WERI-Rb-1 (cell line): ENCODE measurements at regions not wholly inside any gene's neighbourhood (a gene's known extent, or its start where the extent isn't known, plus 50 kb on each side); places are given as distances from the start of the nearest gene placed in this dataset.

Experiments
- DNase-seq: peaks from one replicate; pipeline ENCODE4 v3.0.0-alpha.2; 2020
- H3K27ac ChIP-seq: fragments of 250-450 bp; sonication (Bioruptor Pico); 2 replicates; pipeline ENCODE4 v1.5.1; 2020; ENCODE audit warnings: mild to moderate bottlenecking, moderate library complexity
- H3K27me3 ChIP-seq: fragments of 250-450 bp; sonication (Bioruptor Pico); 2 replicates; pipeline ENCODE4 v1.5.1; 2021; ENCODE audit warnings: mild to moderate bottlenecking, low read depth, moderate library complexity; ENCODE audit not compliant: insufficient read depth, severe bottlenecking
- H3K36me3 ChIP-seq: fragments of 250-450 bp; sonication (Bioruptor Pico); 2 replicates; pipeline ENCODE4 v1.5.1; 2020; ENCODE audit warnings: mild to moderate bottlenecking, moderate library complexity
- H3K4me3 ChIP-seq: 2 replicates; pipeline ENCODE4 v1.5.1; 2011; ENCODE audit warnings: low read depth, mild to moderate bottlenecking, control low read depth, low read length
- H3K9me3 ChIP-seq: fragments of 250-450 bp; sonication (Bioruptor Pico); 2 replicates; pipeline ENCODE4 v1.5.1; 2021; ENCODE audit warnings: mild to moderate bottlenecking, moderate library complexity; ENCODE audit not compliant: severe bottlenecking
- TF ChIP-seq, protein P1 (sequence below): IDR thresholded peaks from 2 replicates; pipeline ENCODE4 v1.5.1; 2011; ENCODE audit warnings: low read depth, mild to moderate bottlenecking, control low read depth, inconsistent platforms, low read length

DNA sequence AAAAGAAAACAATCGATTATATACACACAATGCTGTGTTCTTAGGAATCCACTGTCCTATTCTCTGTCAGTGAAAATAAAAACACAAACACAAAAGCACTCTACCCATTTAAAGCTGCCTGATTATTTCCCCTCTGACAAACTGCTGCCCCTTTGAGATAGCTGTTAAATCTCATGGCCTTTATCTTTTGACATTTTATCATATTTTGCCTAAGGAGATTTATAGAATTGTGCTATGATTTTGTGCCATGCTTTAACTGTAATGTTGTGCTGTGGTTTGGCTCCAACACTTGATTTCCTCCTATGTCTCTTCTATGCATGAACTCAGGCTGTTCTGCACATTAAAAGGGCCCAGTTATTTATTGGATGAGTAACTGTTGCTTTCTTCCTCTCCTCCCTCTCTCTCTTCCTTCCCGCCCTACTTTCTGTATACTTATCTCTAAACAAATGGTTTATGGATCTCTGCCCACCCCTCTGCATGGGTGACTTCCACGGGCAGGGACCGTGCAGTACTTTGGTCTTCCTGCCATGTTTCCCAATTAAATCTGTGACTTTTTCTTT, 1096.6 kb downstream of the TSN start:
- Histone ChIP-seq H3K4me3 (no peak overlapping the region), H3K9me3 (no peaks in the 10 kb centered on the region), H3K27ac (no peak overlapping the region), H3K36me3 (no peaks in the 10 kb centered on the region), H3K27me3 (no peaks in the 10 kb centered on the region)
- TF ChIP-seq, protein P1, sequence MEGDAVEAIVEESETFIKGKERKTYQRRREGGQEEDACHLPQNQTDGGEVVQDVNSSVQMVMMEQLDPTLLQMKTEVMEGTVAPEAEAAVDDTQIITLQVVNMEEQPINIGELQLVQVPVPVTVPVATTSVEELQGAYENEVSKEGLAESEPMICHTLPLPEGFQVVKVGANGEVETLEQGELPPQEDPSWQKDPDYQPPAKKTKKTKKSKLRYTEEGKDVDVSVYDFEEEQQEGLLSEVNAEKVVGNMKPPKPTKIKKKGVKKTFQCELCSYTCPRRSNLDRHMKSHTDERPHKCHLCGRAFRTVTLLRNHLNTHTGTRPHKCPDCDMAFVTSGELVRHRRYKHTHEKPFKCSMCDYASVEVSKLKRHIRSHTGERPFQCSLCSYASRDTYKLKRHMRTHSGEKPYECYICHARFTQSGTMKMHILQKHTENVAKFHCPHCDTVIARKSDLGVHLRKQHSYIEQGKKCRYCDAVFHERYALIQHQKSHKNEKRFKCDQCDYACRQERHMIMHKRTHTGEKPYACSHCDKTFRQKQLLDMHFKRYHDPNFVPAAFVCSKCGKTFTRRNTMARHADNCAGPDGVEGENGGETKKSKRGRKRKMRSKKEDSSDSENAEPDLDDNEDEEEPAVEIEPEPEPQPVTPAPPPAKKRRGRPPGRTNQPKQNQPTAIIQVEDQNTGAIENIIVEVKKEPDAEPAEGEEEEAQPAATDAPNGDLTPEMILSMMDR = no peak
- no peak for DNase-seq

DNA sequence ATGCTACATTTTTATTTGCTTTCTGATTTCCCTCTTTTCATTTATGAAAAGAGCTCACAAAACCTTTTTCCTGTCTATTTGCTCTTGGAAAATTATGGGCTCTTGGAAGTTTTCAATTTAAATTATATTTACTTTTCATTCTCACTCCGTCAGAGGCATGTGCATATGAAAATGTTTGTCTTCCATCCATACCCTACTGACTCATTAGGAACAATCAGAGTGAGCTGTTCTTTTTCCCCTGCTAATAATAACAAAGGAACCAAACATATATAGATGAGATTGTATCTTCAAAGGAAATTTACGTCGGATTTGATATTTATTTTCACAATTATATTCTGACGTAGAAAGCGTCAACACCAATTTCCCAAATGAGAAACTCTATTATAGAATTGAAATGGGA, 1101.2 kb downstream of the TSN start:
- TF ChIP-seq, protein P1 = no peak
- no peaks in the 10 kb centered on the region for H3K9me3 ChIP-seq
- DNase-seq = no peak
- H3K27me3 ChIP-seq = no peaks in the 10 kb centered on the region
- no peak overlapping the region for H3K4me3 ChIP-seq
- no peaks in the 10 kb centered on the region for H3K36me3 ChIP-seq
- H3K27ac ChIP-seq = no peak overlapping the region

DNA sequence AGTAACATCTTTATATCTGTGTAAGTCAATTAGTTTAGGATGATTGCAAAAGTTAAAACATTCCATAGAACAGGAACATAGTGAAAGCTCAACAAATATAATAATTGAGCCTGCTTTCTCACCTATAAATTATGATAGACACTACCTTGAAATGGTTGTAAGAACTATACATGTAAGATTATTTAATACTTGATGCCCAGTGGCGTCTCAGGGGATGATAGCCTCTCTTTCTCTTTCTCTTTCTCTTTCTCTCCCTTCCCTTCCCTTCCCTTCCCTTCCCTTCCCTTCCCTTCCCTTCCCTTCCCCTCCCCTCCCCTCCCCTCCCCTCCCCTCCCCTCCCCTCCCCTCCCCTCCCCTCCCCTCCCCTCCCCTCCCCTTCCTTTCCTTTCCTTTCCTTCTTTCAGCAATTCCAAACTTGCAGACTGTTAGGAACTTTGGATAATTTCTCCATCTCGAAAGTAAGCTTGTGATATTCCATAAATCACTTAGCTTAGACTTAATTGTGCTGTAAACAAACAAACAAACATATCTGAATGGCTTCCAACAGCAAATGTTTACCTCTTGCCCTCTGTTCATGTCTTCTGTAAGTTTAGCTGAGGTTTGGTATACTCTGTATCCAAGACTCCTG, 1102.7 kb downstream of the TSN start:
- Histone ChIP-seq H3K27ac (no peak overlapping the region), H3K36me3 (no peaks in the 10 kb centered on the region), H3K4me3 (no peak overlapping the region), H3K9me3 (no peaks in the 10 kb centered on the region), H3K27me3 (no peaks in the 10 kb centered on the region)
- no peak for DNase-seq
- TF ChIP-seq, protein P1 = no peak

DNA sequence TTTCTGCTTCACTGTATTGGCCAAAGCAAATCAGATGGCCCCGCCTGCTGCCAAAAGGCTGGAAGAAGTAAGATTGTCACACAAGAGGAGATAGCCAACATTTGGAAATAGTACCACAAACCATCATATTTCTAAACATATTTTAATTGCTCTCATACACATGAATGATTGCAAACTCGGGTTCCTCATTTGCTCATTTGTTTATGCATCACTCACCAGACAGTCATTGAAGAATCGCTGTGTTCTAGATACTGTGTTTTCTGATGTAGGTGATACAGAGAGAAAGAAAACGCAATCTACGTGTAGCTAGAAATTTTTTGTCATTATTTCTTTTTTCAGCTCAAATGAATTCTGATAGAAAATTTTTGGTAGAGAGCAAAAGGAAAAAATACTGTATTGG, 1103.4 kb downstream of the TSN start:
- DNase-seq = no peak
- Histone ChIP-seq H3K27me3 (no peaks in the 10 kb centered on the region), H3K9me3 (no peaks in the 10 kb centered on the region), H3K36me3 (no peaks in the 10 kb centered on the region), H3K27ac (no peak overlapping the region), H3K4me3 (no peak overlapping the region)
- TF ChIP-seq, protein P1 = no peak

DNA sequence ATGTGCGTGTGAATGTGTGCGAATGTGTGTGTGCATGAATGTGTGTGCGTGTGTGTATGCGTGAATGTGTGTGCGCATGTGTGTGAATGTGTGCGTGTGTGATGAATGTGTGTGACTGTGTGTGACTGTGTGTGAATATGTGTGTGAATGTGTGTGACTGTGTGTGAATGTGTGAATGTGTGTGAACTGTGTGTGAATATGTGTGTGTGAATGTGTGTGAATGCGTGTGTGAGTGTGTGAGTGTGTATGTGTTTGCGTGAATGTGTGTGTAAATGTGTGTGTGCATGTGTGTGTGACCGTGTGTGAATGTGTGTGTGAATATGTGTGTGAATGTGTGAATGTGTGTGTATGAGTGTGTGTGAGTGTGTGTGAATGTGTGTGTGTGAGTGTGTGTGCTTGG, 1103.8 kb downstream of the TSN start:
- TF ChIP-seq, protein P1 = no peak
- no peak overlapping the region for H3K4me3 ChIP-seq
- H3K27ac ChIP-seq = no peak overlapping the region
- no peak for DNase-seq
- no peaks in the 10 kb centered on the region for H3K27me3 ChIP-seq
- no peaks in the 10 kb centered on the region for H3K9me3 ChIP-seq
- H3K36me3 ChIP-seq = no peaks in the 10 kb centered on the region

DNA sequence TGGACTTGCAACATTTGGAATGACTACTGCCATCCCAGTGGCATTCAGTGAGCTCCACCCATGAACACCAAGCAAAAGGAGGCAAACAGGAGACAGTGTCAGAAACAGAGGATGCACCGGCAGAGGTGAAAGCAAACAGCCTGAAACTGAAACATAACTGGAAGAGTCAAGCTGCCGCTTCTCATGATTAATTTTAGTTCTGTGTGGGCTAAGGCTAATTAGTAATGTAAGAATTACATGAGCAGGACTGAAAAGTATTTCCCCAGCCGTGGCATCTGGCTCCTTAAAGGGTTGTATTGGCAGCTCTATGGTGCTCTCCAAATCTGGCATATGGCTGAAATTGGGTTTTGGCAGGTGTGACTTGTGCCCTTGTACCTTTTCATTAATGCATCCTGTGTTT, 1108.1 kb downstream of the TSN start:
- no peak overlapping the region for H3K4me3 ChIP-seq
- no peaks in the 10 kb centered on the region for H3K36me3 ChIP-seq
- TF ChIP-seq, protein P1 = no peak
- DNase-seq = no peak
- no peak overlapping the region for H3K27ac ChIP-seq
- no peaks in the 10 kb centered on the region for H3K27me3 ChIP-seq
- H3K9me3 ChIP-seq = no peaks in the 10 kb centered on the region
